Activated naive CD4-positive, alpha-beta T cell treated with anti-CD3 and anti-CD28 coated beads, Interleukin-2, amount 10 ng/mL, durations not matched to agents 7 days and 5 days (primary cell): ENCODE measurements at regions not wholly inside any gene's neighbourhood (a gene's known extent, or its start where the extent isn't known, plus 50 kb on each side); places are given as distances from the start of the nearest gene placed in this dataset.

Experiments
- CTCF ChIA-PET: fragments of 350-600 bp; sonication (Branson Sonifier 250); formaldehyde crosslinking; loops from one replicate; lab custom pipeline; 2021; ENCODE audit warnings: antibody characterized with exemption; lab: Charles Lee
- DNase-seq: peaks from one replicate; pipeline ENCODE4 v3.0.0-alpha.2; 2020
- H3K27ac Mint-ChIP-seq: one replicate; pipeline ENCODE4 v1.8.0; 2021; ENCODE audit warnings: mild to moderate bottlenecking, moderate library complexity, mixed read lengths
- H3K27me3 Mint-ChIP-seq: one replicate; pipeline ENCODE4 v1.8.0; 2021; ENCODE audit warnings: mild to moderate bottlenecking, mixed read lengths
- H3K36me3 Mint-ChIP-seq: one replicate; pipeline ENCODE4 v1.8.0; 2021; ENCODE audit warnings: mixed read lengths
- H3K4me1 Mint-ChIP-seq: one replicate; pipeline ENCODE4 v1.8.0; 2021; ENCODE audit warnings: mixed read lengths
- H3K4me3 Mint-ChIP-seq: one replicate; pipeline ENCODE4 v1.8.0; 2021; ENCODE audit warnings: mild to moderate bottlenecking, moderate library complexity, mixed read lengths
- H3K9me3 Mint-ChIP-seq: one replicate; pipeline ENCODE4 v1.8.0; 2021; ENCODE audit warnings: mixed read lengths

DNA sequence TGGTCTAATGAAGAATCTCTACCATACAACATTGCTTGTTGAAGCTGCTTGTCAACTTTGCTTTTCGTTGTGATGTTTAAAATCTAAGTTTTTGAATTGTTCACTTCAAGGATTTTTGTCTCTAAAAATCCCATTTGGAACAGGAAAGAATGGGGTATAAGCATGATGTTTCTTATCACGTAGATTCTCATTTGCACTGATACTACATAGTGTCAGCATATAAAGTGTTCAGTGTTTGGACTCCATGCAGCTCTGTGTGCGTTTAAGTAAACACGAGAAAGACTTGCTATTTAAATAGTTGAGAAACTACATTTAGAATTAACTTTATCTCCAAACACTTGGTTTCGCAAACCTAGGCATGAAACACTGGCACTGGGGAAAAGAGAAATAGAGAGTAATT is 452.5 kb downstream of the NKX6-1 start:
- Mint-ChIP-seq H3K4me3 (no peak overlapping the region), H3K36me3 (no peaks in the 10 kb centered on the region), H3K9me3 (no peaks in the 10 kb centered on the region), H3K27me3 (no peaks in the 10 kb centered on the region), H3K27ac (no peak overlapping the region), H3K4me1 (no peaks in the 10 kb centered on the region)
- CTCF ChIA-PET = interaction anchor here (1.0 kb wide), 1 partner anchor 14 kb away, joined by 3 read pairs; no protein-coding TSS in a partner anchor
- no peak for DNase-seq

- Mint-ChIP-seq H3K27ac (no peak overlapping the region), H3K27me3 (no peaks in the 10 kb centered on the region), H3K9me3 (no peaks in the 10 kb centered on the region), H3K4me3 (no peak overlapping the region), H3K36me3 (no peaks in the 10 kb centered on the region), H3K4me1 (no peaks in the 10 kb centered on the region)
- CTCF ChIA-PET = no interaction called here
- no peak for DNase-seq
These were observed 457.7 kb downstream of the NKX6-1 start for GRCh38 chr4:84041426-84041825.

GRCh38 chr4:84035568-84035967 is 463.5 kb downstream of the NKX6-1 start:
- Mint-ChIP-seq H3K27me3 (no peaks in the 10 kb centered on the region), H3K27ac (no peak overlapping the region), H3K4me1 (no peaks in the 10 kb centered on the region), H3K36me3 (no peaks in the 10 kb centered on the region), H3K9me3 (no peaks in the 10 kb centered on the region), H3K4me3 (no peak overlapping the region)
- CTCF ChIA-PET = no interaction called here
- no peak for DNase-seq

DNA sequence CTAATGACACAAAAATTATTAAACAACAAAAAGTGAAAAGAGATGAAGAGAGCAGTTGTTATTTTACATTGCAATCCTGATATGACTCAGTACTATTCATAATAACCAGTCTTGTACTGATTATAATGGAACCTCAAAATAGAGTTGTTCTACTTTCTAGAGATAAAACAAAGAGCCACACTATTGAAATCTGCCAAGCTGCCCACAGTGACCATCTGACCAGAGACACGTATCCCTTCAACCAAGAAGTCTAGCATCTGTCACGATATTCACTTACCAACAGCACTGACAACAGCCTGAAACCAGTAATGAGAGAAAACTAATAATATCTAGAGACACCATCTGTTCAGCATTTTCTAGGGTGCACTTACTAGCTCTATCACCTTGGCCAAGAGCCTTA is 466.7 kb downstream of the NKX6-1 start:
- H3K27ac Mint-ChIP-seq = no peak overlapping the region
- H3K36me3 Mint-ChIP-seq = no peaks in the 10 kb centered on the region

GRCh38 chr4:84031401-84031800 is 467.7 kb downstream of the NKX6-1 start:
- no peaks in the 10 kb centered on the region for H3K4me1 Mint-ChIP-seq
- no peak overlapping the region for H3K4me3 Mint-ChIP-seq
- no peak for DNase-seq
- CTCF ChIA-PET = no interaction called here
- H3K27ac Mint-ChIP-seq = no peak overlapping the region
- H3K9me3 Mint-ChIP-seq = no peaks in the 10 kb centered on the region
- H3K27me3 Mint-ChIP-seq = no peaks in the 10 kb centered on the region
- H3K36me3 Mint-ChIP-seq = no peaks in the 10 kb centered on the region

More for the DNA sequence above, 466.7 kb downstream of the NKX6-1 start:
- Mint-ChIP-seq H3K9me3 (no peaks in the 10 kb centered on the region), H3K4me1 (no peaks in the 10 kb centered on the region), H3K4me3 (no peak overlapping the region), H3K27me3 (no peaks in the 10 kb centered on the region)
- no peak for DNase-seq
- CTCF ChIA-PET = interaction anchor here (1.0 kb wide), 1 partner anchor 15 kb away, joined by 3 read pairs; no protein-coding TSS in a partner anchor

GRCh38 chr4:84028340-84028739 is 470.8 kb downstream of the NKX6-1 start:
- DNase-seq = no peak
- no peaks in the 10 kb centered on the region for H3K9me3 Mint-ChIP-seq
- H3K27me3 Mint-ChIP-seq = no peaks in the 10 kb centered on the region
- no peak overlapping the region for H3K4me3 Mint-ChIP-seq
- H3K4me1 Mint-ChIP-seq = no peaks in the 10 kb centered on the region
- H3K27ac Mint-ChIP-seq = no peak overlapping the region
- H3K36me3 Mint-ChIP-seq = no peaks in the 10 kb centered on the region
- CTCF ChIA-PET = no interaction called here

DNA sequence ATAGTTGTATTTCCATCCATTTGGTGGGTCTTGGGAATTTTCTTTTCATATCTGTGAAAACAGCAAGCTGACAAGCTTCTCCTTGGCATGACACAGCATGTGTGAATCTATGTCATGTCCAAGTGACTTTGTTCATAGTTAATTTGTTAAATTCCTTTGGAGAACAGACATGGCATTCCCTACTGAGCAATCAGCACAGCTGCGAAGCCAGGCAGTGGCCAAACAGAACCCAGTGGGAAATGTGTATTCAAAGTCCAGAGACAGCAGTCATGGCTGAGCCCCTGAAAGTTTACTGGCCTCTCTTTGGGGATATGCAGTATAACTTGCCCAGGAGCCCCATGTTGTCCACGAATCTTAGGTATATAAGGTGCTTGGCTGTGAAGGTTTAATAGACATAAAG is 474.7 kb downstream of the NKX6-1 start:
- H3K36me3 Mint-ChIP-seq = no peaks in the 10 kb centered on the region
- CTCF ChIA-PET = no interaction called here

DNA sequence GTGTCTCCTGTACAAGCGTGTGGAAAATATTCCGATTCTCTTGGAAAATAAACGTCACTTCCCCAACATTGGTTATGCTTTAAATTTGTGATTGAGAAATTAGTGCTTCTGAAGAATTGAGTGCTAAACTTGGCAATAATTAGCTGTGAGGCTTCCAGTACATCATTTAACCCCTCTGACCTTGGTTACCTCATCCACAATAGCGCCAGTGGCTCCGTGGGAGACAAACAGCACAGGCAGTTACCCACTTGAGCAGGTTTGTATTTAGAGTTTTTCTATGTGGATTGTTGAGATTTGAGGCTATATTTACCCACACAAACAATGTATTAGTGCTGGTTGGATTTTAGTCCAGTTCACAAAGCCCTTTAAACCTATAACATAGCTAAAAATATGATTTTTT is 476.5 kb downstream of the NKX6-1 start:
- H3K9me3 Mint-ChIP-seq = no peaks in the 10 kb centered on the region
- H3K4me1 Mint-ChIP-seq = no peaks in the 10 kb centered on the region
- CTCF ChIA-PET = no interaction called here
- no peak for DNase-seq
- no peaks in the 10 kb centered on the region for H3K27me3 Mint-ChIP-seq
- H3K36me3 Mint-ChIP-seq = no peaks in the 10 kb centered on the region
- H3K4me3 Mint-ChIP-seq = no peak overlapping the region
- no peak overlapping the region for H3K27ac Mint-ChIP-seq

More for the DNA sequence above, 474.7 kb downstream of the NKX6-1 start:
- H3K27me3 Mint-ChIP-seq = no peaks in the 10 kb centered on the region
- H3K27ac Mint-ChIP-seq = no peak overlapping the region
- no peak overlapping the region for H3K4me3 Mint-ChIP-seq
- no peak for DNase-seq
- no peaks in the 10 kb centered on the region for H3K4me1 Mint-ChIP-seq
- H3K9me3 Mint-ChIP-seq = no peaks in the 10 kb centered on the region

- H3K36me3 Mint-ChIP-seq = no peaks in the 10 kb centered on the region
- H3K9me3 Mint-ChIP-seq = no peaks in the 10 kb centered on the region
- no peak for DNase-seq
- CTCF ChIA-PET = no interaction called here
- H3K4me3 Mint-ChIP-seq = no peak overlapping the region
- H3K4me1 Mint-ChIP-seq = no peaks in the 10 kb centered on the region
- no peak overlapping the region for H3K27ac Mint-ChIP-seq
- no peaks in the 10 kb centered on the region for H3K27me3 Mint-ChIP-seq
These were observed 479.5 kb downstream of the NKX6-1 start for GRCh38 chr4:84019626-84020025.

DNA sequence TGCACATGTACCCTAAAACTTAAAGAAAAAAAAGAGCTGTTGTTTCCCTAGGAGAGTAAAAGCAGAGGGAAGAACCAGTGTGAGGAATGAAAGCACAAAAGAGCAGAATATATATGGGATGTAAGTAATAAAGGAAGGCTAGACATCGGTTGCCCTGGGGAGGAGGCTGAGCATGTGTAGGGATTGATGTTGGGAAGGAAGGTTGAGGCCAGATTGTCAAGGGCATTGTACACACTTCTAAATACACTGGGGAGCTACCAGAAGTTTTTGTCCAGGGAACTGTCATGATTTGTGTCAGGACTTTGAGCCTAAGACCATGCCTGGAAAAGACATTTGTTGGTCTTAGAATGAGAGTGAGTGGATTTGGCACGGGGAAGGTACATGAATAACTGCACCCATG is 467.1 kb downstream of the GPAT3 start:
- Mint-ChIP-seq H3K36me3 (no peaks in the 10 kb centered on the region), H3K9me3 (no peaks in the 10 kb centered on the region), H3K4me3 (no peak overlapping the region), H3K4me1 (no peaks in the 10 kb centered on the region), H3K27me3 (no peaks in the 10 kb centered on the region), H3K27ac (no peak overlapping the region)
- DNase-seq = no peak
- CTCF ChIA-PET = no interaction called here

GRCh38 chr4:84001876-84002569 is 466.1 kb downstream of the GPAT3 start:
- CTCF ChIA-PET = no interaction called here
- no peak overlapping the region for H3K27ac Mint-ChIP-seq
- no peak for DNase-seq
- H3K9me3 Mint-ChIP-seq = no peaks in the 10 kb centered on the region
- no peaks in the 10 kb centered on the region for H3K27me3 Mint-ChIP-seq
- H3K36me3 Mint-ChIP-seq = no peaks in the 10 kb centered on the region
- H3K4me1 Mint-ChIP-seq = no peaks in the 10 kb centered on the region
- no peak overlapping the region for H3K4me3 Mint-ChIP-seq

GRCh38 chr4:83996254-83996653 is 460.3 kb downstream of the GPAT3 start:
- Mint-ChIP-seq H3K27me3 (no peaks in the 10 kb centered on the region), H3K36me3 (no peaks in the 10 kb centered on the region), H3K9me3 (no peaks in the 10 kb centered on the region), H3K27ac (no peak overlapping the region), H3K4me3 (no peak overlapping the region), H3K4me1 (no peaks in the 10 kb centered on the region)
- no peak for DNase-seq
- CTCF ChIA-PET = no interaction called here

DNA sequence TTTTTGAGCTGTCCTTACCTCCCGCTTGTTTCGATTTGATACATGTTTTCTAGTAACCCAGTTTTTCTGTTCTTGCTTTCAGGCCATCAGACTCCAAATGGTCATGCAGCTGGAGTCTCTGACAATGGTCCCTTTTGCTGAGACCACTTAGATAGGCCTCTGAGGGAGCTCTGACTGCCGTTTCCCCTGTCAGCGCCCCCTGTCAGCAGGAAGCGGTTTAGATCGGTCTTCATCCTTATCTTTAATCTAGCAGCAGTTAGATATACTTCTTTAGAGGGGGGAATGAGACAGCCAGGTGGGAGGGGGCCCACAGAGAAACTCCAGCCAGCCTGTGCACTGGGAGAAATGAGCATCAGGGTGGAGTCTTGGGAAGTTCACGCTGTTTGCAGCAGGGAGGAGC is 457.9 kb downstream of the GPAT3 start:
- Mint-ChIP-seq H3K27me3 (no peaks in the 10 kb centered on the region), H3K9me3 (no peaks in the 10 kb centered on the region), H3K27ac (no peak overlapping the region), H3K36me3 (no peaks in the 10 kb centered on the region), H3K4me1 (no peaks in the 10 kb centered on the region), H3K4me3 (no peak overlapping the region)
- CTCF ChIA-PET = no interaction called here
- DNase-seq = no peak

- no peaks in the 10 kb centered on the region for H3K36me3 Mint-ChIP-seq
- no peaks in the 10 kb centered on the region for H3K9me3 Mint-ChIP-seq
- no peak for DNase-seq
- H3K27me3 Mint-ChIP-seq = no peaks in the 10 kb centered on the region
- CTCF ChIA-PET = no interaction called here
- no peak overlapping the region for H3K4me3 Mint-ChIP-seq
- no peak overlapping the region for H3K27ac Mint-ChIP-seq
- H3K4me1 Mint-ChIP-seq = no peaks in the 10 kb centered on the region
These were observed 453.9 kb downstream of the GPAT3 start for GRCh38 chr4:83989835-83990234.

DNA sequence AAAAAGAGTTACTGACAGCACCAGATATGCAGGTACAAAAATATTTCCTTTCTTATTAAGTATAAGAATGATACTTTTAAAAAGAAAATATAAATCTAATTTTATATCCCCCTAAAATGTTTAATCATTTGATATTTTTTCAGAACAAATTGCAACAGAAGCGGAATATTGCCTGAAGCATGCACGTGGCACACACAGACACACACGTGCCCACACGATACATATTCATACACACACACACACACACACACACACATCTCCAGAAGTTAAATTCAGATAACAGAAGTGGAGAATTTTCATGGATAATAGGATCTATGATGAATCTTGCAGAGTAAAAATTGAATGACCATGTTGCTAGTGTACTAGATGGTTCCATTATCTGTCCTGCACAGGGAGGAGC is 445.2 kb downstream of the GPAT3 start:
- no peaks in the 10 kb centered on the region for H3K4me1 Mint-ChIP-seq
- no peaks in the 10 kb centered on the region for H3K27me3 Mint-ChIP-seq
- CTCF ChIA-PET = no interaction called here
- no peak for DNase-seq
- no peaks in the 10 kb centered on the region for H3K9me3 Mint-ChIP-seq
- no peaks in the 10 kb centered on the region for H3K36me3 Mint-ChIP-seq
- no peak overlapping the region for H3K4me3 Mint-ChIP-seq
- no peak overlapping the region for H3K27ac Mint-ChIP-seq
